WTC11 (cell line): ENCODE measurements at regions not wholly inside any gene's neighbourhood (a gene's known extent, or its start where the extent isn't known, plus 50 kb on each side); places are given as distances from the start of the nearest gene placed in this dataset.

ENCODE experiments used
- ATAC-seq: fragments of 200-7000 bp; cut with Tn5 transposase; 2 replicates; pipeline ENCODE4 v1.10.0; 2021; ENCODE audit warnings: mild to moderate bottlenecking, moderate library complexity
- CTCF ChIA-PET: fragments of 300-600 bp; sonication (Branson Sonifier 250); formaldehyde crosslinking; loops from one replicate; lab custom pipeline; 2021; ENCODE audit warnings: antibody characterized with exemption; lab: Charles Lee
- POLR2A ChIA-PET: fragments of 350-600 bp; sonication (Branson Sonifier 250); formaldehyde crosslinking; loops from one replicate; lab custom pipeline; 2021; ENCODE audit warnings: antibody characterized with exemption; lab: Charles Lee
- DNase-seq: peaks from one replicate; pipeline ENCODE4 v3.0.0; 2021; ENCODE audit warnings: low spot score
- H3K27ac Mint-ChIP-seq: 2 replicates; pipeline ENCODE4 v1.8.0; 2021; ENCODE audit warnings: mixed read lengths
- H3K27me3 Mint-ChIP-seq: 2 replicates; pipeline ENCODE4 v1.8.0; 2021; ENCODE audit warnings: low read depth, mild to moderate bottlenecking, moderate library complexity, mixed read lengths
- H3K36me3 Mint-ChIP-seq: 2 replicates; pipeline ENCODE4 v1.8.0; 2021; ENCODE audit warnings: mixed read lengths
- H3K4me1 Mint-ChIP-seq: 2 replicates; pipeline ENCODE4 v1.8.0; 2022; ENCODE audit warnings: mixed read lengths
- H3K4me3 Mint-ChIP-seq: 2 replicates; pipeline ENCODE4 v1.8.0; 2021; ENCODE audit warnings: mild to moderate bottlenecking, moderate library complexity, mixed read lengths
- H3K9me3 Mint-ChIP-seq: 2 replicates; pipeline ENCODE4 v1.8.0; 2021; ENCODE audit warnings: mixed read lengths
- AFF4 ChIP-seq: sonication (generic); formaldehyde crosslinking; IDR thresholded peaks from 2 replicates; pipeline ENCODE4 v1.8.1; 2023; ENCODE audit warnings: mild to moderate bottlenecking, missing genetic modification reagents, borderline replicate concordance
- AR ChIP-seq: fragments of 250-450 bp; sonication (Bioruptor Pico); IDR thresholded peaks from 2 replicates; pipeline ENCODE4 v1.9.0; 2021; ENCODE audit warnings: mild to moderate bottlenecking
- ERG ChIP-seq: fragments of 250-450 bp; sonication (Bioruptor Pico); IDR thresholded peaks from 2 replicates; pipeline ENCODE4 v1.8.0; 2021; ENCODE audit warnings: mild to moderate bottlenecking
- ESRRA ChIP-seq: sonication (generic); formaldehyde crosslinking; IDR thresholded peaks from 2 replicates; pipeline ENCODE4 v1.8.1; 2022; ENCODE audit warnings: mild to moderate bottlenecking, missing genetic modification reagents, borderline replicate concordance
- KAT7 ChIP-seq: sonication (generic); formaldehyde crosslinking; IDR thresholded peaks from 2 replicates; pipeline ENCODE4 v1.8.1; 2023; ENCODE audit warnings: missing genetic modification reagents, mild to moderate bottlenecking, borderline replicate concordance
- NR2C2 ChIP-seq: sonication (generic); formaldehyde crosslinking; IDR thresholded peaks from 2 replicates; pipeline ENCODE4 v1.8.0; 2022; ENCODE audit warnings: mild to moderate bottlenecking, missing genetic modification reagents
- SOX15 ChIP-seq: fragments of 250-450 bp; sonication (Bioruptor Pico); IDR thresholded peaks from 2 replicates; pipeline ENCODE4 v1.9.0; 2021; ENCODE audit warnings: mild to moderate bottlenecking
- TCF7 ChIP-seq: sonication (generic); formaldehyde crosslinking; IDR thresholded peaks from 2 replicates; pipeline ENCODE4 v1.8.0; 2022; ENCODE audit warnings: mild to moderate bottlenecking, low read depth, missing genetic modification reagents, moderate library complexity
- ZNF263 ChIP-seq: sonication (generic); formaldehyde crosslinking; IDR thresholded peaks from 2 replicates; pipeline ENCODE4 v1.8.1; 2022; ENCODE audit warnings: low read depth, mild to moderate bottlenecking, moderate library complexity, missing genetic modification reagents
- ZNF396 ChIP-seq: fragments of 250-450 bp; sonication (Bioruptor Pico); IDR thresholded peaks from 2 replicates; pipeline ENCODE4 v1.8.0; 2021; ENCODE audit warnings: mild to moderate bottlenecking, moderate library complexity, borderline replicate concordance
- ZNF532 ChIP-seq: fragments of 250-450 bp; sonication (Bioruptor Pico); IDR thresholded peaks from 2 replicates; pipeline ENCODE4 v1.9.0; 2021; ENCODE audit warnings: mild to moderate bottlenecking, borderline replicate concordance
- TF ChIP-seq, protein P1 (sequence below): sonication (generic); formaldehyde crosslinking; conservative IDR thresholded peaks from 2 replicates; pipeline ENCODE4 v1.8.1; 2022; ENCODE audit warnings: mild to moderate bottlenecking, missing genetic modification reagents
- TF ChIP-seq, protein P2 (sequence below): sonication (generic); formaldehyde crosslinking; IDR thresholded peaks from 2 replicates; pipeline ENCODE4 v1.8.1; 2022; ENCODE audit warnings: missing genetic modification reagents, borderline replicate concordance
- TF ChIP-seq, protein P3 (sequence below): sonication (generic); formaldehyde crosslinking; IDR thresholded peaks from 2 replicates; pipeline ENCODE4 v1.8.0; 2022; ENCODE audit warnings: mild to moderate bottlenecking, missing genetic modification reagents

- TF ChIP-seq, protein P1, sequence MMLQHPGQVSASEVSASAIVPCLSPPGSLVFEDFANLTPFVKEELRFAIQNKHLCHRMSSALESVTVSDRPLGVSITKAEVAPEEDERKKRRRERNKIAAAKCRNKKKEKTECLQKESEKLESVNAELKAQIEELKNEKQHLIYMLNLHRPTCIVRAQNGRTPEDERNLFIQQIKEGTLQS (CRISPR knock-in tag), result no peak
- TF ChIP-seq TCF7 (no peak), KAT7 (CRISPR knock-in tag) (no peak), NR2C2 (CRISPR knock-in tag) (no peak), SOX15 (no peak), ERG (no peak), ZNF532 (no peak), ZNF263 (CRISPR knock-in tag) (no peak)
- TF ChIP-seq, protein P2, sequence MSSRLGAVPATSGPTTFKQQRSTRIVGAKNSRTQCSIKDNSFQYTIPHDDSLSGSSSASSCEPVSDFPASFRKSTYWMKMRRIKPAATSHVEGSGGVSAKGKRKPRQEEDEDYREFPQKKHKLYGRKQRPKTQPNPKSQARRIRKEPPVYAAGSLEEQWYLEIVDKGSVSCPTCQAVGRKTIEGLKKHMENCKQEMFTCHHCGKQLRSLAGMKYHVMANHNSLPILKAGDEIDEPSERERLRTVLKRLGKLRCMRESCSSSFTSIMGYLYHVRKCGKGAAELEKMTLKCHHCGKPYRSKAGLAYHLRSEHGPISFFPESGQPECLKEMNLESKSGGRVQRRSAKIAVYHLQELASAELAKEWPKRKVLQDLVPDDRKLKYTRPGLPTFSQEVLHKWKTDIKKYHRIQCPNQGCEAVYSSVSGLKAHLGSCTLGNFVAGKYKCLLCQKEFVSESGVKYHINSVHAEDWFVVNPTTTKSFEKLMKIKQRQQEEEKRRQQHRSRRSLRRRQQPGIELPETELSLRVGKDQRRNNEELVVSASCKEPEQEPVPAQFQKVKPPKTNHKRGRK (CRISPR knock-in tag), result no peak
These were observed 649.1 kb upstream of the PLXNA2 start (continued) for GRCh38 chr1:208893251-208893650.

- no peak overlapping the region for H3K4me3 Mint-ChIP-seq
- TF ChIP-seq, protein P3, sequence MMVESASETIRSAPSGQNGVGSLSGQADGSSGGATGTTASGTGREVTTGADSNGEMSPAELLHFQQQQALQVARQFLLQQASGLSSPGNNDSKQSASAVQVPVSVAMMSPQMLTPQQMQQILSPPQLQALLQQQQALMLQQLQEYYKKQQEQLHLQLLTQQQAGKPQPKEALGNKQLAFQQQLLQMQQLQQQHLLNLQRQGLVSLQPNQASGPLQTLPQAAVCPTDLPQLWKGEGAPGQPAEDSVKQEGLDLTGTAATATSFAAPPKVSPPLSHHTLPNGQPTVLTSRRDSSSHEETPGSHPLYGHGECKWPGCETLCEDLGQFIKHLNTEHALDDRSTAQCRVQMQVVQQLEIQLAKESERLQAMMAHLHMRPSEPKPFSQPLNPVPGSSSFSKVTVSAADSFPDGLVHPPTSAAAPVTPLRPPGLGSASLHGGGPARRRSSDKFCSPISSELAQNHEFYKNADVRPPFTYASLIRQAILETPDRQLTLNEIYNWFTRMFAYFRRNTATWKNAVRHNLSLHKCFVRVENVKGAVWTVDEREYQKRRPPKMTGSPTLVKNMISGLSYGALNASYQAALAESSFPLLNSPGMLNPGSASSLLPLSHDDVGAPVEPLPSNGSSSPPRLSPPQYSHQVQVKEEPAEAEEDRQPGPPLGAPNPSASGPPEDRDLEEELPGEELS, result no peak
- no peak for TF ChIP-seq AR (CRISPR knock-in tag)
- TF ChIP-seq ZNF396, result no peak
- TF ChIP-seq AFF4, result no peak
- no peak for TF ChIP-seq ESRRA
- TF ChIP-seq SOX15, result no peak
- POLR2A ChIA-PET, result no interaction called here
- H3K27me3 Mint-ChIP-seq, result no peaks in the 10 kb centered on the region
- peaks cover 9% of the 10 kb centered on the region for H3K9me3 Mint-ChIP-seq
- H3K27ac Mint-ChIP-seq, result no peak overlapping the region
- no peaks in the 10 kb centered on the region for H3K36me3 Mint-ChIP-seq
- no peak for DNase-seq
- no peak for ATAC-seq
- CTCF ChIA-PET, result no interaction called here
- H3K4me1 Mint-ChIP-seq, result peaks cover 11% of the 10 kb centered on the region
These were observed 651.0 kb upstream of the PLXNA2 start for GRCh38 chr1:208895181-208895580.
